GM19035 (cell line): ENCODE measurements at regions not wholly inside any gene's neighbourhood (a gene's known extent, or its start where the extent isn't known, plus 50 kb on each side); places are given as distances from the start of the nearest gene placed in this dataset.
A peak's percentile ranks its signal among the peaks of the same experiment; 100 is the strongest.

Experiments
- ATAC-seq: cut with Tn5 transposase; IDR thresholded peaks from one replicate; pipeline ENCODE4 v1.9.1; 2021; ENCODE audit not compliant: unreplicated experiment

DNA sequence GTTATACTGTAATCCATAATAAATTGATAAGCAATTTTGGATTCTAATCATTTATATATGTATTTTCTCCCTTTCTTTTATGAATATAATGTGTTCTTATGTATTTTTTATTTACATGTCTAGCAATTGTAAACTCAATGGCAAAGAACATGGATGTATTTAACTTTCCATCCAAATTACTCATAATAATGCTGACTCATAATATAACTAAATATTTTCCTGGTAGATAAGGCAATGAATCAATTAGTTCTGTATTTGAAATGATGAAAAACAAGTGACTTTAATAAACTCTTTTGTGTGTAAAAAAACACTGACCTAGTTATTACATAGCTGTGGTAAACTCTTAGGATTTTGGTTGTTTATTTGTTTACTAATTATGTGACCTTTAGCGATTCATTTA, 211.2 kb downstream of the DTHD1 start:
- no peak for ATAC-seq

DNA sequence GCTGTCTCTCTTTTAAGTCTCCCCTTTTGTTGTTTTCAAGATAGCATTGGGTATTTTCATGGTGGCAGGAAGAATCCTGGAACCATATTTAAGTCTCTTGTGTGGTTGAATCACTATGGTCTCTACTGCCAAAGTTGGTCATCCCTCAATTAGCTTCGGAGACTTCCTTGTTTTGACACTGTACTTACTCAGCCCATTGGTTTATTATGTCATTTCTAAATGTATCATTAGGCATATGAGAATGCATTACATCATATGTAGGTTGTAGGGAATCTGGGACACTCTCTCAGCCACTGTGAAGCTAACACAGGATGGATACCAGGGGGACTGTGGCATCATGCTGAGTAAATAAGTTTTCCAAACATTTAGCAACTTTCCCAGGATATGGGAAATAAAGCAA, 211.8 kb downstream of the DTHD1 start:
- ATAC-seq, result no peak

DNA sequence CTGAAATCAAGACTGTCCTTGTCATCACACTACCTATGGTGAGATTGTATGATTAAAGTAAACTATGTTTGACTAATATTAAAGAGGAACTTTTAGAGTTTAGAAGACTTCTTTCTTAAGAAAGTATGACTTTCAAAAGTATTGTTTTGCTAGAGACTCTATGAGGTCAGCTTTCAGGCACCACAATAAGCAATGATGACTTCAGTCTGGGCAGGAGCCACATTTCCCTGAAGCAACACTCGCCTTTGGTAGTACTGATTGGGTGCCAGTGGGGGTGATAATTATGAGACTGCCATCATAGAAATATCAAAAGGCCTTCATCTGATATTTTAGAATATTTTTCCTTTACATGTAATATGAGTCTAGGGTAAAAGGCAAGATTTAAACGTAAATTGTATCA, 212.6 kb downstream of the DTHD1 start:
- ATAC-seq, result no peak

GRCh38 chr4:36494747-36495146, 213.3 kb downstream of the DTHD1 start:
- ATAC-seq, result no peak

DNA sequence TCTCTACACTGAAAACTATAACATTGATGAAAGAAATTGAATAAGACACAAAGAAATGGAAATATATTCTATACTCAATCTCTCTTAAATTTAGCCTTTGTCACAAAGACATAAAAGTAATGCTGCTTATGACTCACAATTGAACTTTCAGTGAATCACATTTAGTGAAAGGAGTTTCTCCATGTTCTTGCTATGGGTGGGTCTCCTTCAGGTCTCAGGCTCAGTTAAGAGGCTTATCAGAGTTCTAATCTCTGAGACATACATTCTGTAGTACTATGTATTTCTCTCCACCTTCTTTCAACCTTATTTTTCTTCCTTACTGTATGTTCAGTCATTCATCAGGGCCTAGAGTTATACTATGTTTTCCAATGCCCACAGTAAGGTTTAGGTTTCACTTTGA, 220.9 kb downstream of the DTHD1 start:
- ATAC-seq, result no peak

GRCh38 chr4:36508394-36508793, 227.0 kb downstream of the DTHD1 start:
- no peak for ATAC-seq

DNA sequence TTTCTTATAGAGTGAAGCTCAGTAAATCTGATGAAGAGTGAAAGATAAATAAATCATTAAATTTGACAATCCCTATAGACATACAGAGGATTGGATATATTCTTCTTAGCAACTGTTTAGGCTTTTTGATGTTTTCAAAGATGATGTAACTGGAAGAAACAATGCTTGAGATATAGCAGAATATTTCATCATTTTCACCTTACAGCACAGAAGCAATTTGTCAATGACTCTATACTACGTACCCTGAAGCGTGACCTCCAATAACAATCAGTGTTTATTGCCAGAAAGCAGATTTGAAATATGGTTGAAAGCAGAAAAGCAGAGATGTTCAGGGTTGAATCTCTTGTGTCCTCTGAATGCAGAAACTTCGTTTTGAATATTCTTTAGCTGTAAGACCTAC, 228.4 kb downstream of the DTHD1 start:
- ATAC-seq, result no peak

GRCh38 chr4:36511785-36512184, 230.4 kb downstream of the DTHD1 start:
- no peak for ATAC-seq

DNA sequence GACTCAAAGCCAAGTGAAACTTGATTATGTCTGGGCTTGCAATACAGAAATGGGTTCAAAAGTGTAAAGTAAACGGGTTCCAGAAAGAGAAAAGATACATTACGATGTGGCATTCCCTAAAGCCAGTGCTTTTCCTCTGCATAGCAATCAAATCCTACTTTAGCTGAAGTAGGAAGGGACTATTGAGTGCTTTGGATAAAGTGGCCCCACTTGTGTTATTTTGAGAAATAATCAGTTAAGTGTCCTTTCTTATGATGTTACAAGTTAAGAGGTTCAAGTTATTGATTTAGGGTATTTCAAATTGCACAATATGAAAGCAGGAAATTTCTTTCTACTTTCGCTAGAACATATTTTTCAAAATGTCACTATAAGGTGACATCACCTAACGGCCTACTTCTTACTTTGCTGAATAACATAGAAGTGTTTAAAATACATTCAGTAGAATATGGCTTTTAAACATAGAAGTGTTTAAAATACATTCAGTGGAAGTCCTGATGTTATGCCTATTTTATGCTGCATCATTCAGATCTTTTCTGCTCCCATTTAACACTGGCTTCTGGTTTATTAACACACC, 235.2 kb downstream of the DTHD1 start:
- no peak for ATAC-seq

- ATAC-seq, result no peak
Measured at GRCh38 chr4:36523182-36523581, 241.8 kb downstream of the DTHD1 start.

DNA sequence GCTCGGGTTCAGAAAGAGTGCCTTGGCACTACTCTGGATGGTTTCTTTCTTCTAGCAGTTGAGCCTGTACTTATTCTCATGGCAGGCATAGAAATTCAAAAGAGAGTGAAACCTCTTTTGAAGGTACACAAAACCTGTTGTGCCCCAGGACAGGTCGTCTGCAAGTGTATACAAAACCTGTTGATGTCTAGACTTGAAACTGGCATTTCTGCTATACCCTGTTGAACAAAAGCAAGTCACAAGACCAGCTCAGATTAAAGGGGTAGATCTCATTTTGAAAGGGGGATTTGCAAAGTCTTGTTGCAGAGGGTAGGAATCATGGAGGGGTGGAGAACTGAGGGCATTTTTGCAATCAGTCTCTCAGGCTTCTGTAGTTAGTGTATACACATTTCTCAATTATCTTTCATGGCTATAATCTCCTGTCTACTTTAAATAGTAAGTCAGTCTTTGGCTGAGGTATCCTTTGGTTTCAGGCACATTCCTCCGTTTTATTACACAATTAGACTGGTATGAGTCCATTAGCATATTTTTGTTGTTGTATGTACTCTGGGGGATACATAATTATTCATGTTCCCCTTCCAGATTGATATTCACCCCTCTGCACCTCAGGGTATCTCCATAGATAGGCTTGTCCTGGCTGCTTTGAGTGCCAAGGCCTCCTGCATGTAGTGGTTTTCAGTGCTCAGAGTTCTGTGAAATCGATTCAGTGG, 251.4 kb downstream of the DTHD1 start:
- ATAC-seq, result no peak

DNA sequence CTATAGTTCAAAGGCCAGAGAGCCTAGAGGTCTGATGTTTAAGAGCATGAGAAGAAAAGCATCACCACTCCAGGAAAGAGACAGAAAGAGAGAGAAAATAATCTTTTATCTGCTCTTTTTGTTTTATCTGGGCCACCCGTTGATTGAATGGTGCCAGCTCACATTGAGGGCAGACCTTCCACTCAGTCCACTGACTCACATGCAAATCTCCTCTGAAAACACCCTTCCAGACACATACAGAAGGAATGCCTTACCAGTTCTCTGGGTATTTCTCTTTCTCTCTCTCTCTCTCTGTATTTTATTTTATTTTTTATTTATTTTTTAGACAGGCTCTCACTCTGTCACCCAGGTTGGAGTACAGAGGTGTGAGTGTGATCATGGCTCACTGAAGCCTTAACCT, 252.5 kb downstream of the DTHD1 start:
- no peak for ATAC-seq

- ATAC-seq, result no peak
Measured at GRCh38 chr4:36547383-36547782, 266.0 kb downstream of the DTHD1 start.

DNA sequence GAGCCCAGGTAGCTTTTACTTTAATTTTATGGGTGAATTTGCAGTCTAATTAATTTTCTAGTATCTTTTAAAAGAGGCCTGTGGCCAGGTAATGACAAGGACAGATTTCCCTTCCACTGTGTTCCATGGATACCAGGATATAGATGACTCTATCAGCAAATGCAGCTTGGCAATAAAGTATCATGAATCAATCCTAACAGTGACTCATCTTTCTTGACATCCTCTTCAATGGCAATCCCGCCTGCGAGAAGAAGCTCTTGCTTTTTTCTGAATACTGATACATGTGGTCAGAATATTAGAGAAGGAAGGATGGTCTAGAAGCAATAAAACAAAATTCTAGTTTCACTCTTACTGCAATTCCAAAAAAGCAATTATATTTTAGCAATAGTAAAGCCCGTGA, 267.8 kb downstream of the DTHD1 start:
- no peak for ATAC-seq

DNA sequence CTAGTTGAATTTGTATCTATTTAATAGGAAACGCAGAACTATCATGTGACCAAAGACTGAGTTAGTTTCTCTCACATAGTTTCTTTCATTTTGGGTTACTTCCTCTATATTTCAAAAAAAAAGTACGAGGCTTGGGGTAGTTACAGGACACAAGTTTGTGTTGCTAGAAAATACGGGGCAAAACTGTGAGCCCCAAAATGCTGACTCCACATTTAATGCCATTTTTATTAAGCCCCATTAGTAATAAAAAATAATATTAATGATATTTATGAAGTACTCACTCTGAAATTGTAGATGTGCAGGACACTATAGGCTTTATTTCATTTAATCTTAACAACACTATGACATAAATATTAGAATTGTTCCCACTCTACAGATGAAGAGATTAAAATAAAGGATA, 268.6 kb downstream of the DTHD1 start:
- no peak for ATAC-seq

DNA sequence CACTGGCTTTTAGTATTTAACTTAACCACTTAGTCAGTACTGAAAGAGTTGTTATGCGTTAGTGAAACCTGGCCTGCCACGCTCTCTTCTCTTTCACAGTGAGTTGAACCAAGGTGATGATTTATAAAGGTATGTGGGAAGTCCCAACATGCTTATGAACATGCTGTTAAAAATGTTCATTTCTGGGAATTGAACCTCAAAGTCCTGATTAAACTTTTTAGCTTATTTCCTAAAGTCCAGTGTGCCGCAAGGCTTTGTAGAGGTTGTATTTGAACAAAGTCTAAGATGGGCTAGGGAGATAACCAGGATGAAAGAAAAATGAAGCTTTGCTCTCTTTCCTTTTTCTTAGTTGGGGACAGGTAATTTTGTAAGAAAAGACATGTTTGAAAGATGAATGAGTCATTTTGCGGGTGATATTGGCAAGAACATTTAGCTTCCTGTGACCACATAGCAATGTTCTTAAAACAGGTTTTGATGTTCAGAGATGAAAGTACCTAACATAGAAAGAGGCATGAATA, 270.3 kb downstream of the DTHD1 start:
- peak; percentile 91 for ATAC-seq

DNA sequence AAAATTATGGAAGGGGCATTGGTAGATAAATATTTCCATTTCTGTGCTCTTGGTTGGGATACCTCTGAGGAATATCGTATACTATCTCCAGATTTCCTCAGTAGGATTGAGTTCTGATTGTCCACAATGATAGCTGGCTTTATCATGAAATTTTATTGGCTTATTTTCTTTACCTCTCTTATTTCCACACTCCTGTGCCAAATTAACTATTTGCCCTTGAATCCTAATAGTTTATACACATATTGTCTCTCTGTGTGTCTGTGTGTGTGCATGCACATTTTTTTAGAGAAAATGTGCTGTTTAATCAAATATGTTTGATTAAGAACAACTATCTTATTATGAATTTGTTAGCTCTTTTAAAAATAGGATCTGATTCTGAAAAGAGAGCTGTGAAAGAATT, 271.6 kb downstream of the DTHD1 start:
- ATAC-seq, result no peak

- no peak for ATAC-seq
Measured at GRCh38 chr4:36553453-36553852, 272.0 kb downstream of the DTHD1 start.

- no peak for ATAC-seq
Measured at GRCh38 chr4:36556984-36557383, 275.6 kb downstream of the DTHD1 start.

DNA sequence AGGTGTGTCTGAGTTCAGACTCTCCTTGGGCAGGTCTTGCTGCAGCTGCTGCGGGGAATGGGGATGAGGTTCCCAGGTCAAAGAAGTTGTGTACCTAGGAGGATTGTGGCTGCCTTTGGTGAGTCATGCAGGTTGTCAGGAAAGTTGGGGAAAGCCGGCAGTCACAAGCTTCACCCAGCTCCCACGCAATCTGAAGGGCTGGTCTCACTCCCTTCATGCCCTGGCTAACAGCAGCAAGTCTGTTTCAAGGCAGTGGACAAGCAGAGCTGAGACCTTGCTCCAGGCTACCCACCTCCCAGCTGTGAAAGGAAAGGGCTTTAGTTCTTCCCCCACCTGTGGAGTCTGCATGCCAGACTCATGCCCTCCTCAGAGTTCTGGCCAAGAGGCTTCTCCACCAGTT, 287.2 kb downstream of the DTHD1 start:
- no peak for ATAC-seq

GRCh38 chr4:36573441-36573840, 292.0 kb downstream of the DTHD1 start:
- no peak for ATAC-seq

DNA sequence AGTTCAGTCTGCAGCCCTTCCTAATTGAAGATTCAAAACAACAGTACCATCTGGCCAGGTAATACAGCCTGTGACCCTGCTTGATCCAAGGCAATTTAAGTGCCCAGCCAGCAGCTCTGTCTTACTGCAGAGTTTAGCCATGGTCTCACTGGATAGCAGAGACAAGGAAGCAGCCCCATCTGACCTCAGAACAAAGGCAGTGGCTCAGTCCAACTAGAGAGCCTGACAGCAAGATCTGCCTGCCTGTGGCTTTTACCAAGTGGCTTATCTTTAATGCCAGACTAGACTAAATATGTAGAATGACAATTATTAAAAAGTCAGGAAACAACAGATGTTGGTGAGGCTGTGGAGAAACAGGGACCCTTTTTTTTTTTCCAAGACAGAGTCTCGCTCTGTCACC, 293.4 kb downstream of the DTHD1 start:
- ATAC-seq, result no peak

- ATAC-seq, result no peak
Measured at GRCh38 chr4:36582198-36582597, 300.8 kb downstream of the DTHD1 start.
